Panc1 (cell line): ENCODE measurements at regions not wholly inside any gene's neighbourhood (a gene's known extent, or its start where the extent isn't known, plus 50 kb on each side); places are given as distances from the start of the nearest gene placed in this dataset.

Experiments used
- ATAC-seq: fragments of 200-7000 bp; cut with Tn5 transposase; 2 replicates; pipeline ENCODE4 v1.9.1; 2020; ENCODE audit warnings: mild to moderate bottlenecking, moderate library complexity
- BruUV-seq: library from RNA; stranded (reverse); fragments of 400-500 nt; replicated peaks from 2 replicates; lab custom pipeline; 2021; lab: Mats Ljungman, UMichigan
- CTCF ChIA-PET: fragments of 300-600 bp; sonication (Branson Sonifier 250); formaldehyde crosslinking; loops from one replicate; lab custom pipeline; 2022; ENCODE audit warnings: antibody characterized with exemption; lab: Charles Lee
- POLR2A ChIA-PET: fragments of 300-600 bp; sonication (Branson Sonifier 250); formaldehyde crosslinking; loops from one replicate; lab custom pipeline; 2022; ENCODE audit warnings: antibody characterized with exemption; lab: Charles Lee
- DNase-seq: peaks from one replicate; pipeline ENCODE4 v3.0.0-alpha.2; 2010; ENCODE audit warnings: low read depth, low spot score
- H3K27ac ChIP-seq: 2 replicates; pipeline ENCODE4 v1.5.1; 2011; ENCODE audit warnings: mild to moderate bottlenecking, low read length, inconsistent platforms
- H3K27me3 ChIP-seq: fragments of 200-500 bp; sonication (Bioruptor generic); 2 replicates; pipeline ENCODE4 v1.6.0; 2014; ENCODE audit warnings: low read length, inconsistent platforms; ENCODE audit not compliant: control insufficient read depth, insufficient read depth
- H3K36me3 ChIP-seq: fragments of 200-500 bp; sonication (Bioruptor generic); 2 replicates; pipeline ENCODE4 v1.5.1; 2014; ENCODE audit warnings: inconsistent platforms, mild to moderate bottlenecking, low read length, moderate library complexity; ENCODE audit not compliant: control insufficient read depth, insufficient read depth
- H3K4me1 ChIP-seq: 2 replicates; pipeline ENCODE4 v1.5.1; 2011; ENCODE audit warnings: inconsistent platforms, mild to moderate bottlenecking, low read length, moderate library complexity; ENCODE audit not compliant: control insufficient read depth, insufficient read depth
- H3K4me3 ChIP-seq, 2 experiments: 2 replicates each; pipeline ENCODE4 v1.5.1; 2011 to 2012; ENCODE audit warnings: low read depth in 2 of 2, low read length in 2 of 2, mild to moderate bottlenecking in 2 of 2, inconsistent platforms in 1 of 2, moderate library complexity in 1 of 2
- H3K9me3 ChIP-seq: fragments of 200-500 bp; sonication (Bioruptor generic); 2 replicates; pipeline ENCODE4 v1.5.1; 2014; ENCODE audit warnings: low read depth, mild to moderate bottlenecking, inconsistent platforms, low read length, moderate library complexity; ENCODE audit not compliant: control insufficient read depth, insufficient read depth
- POLR2AphosphoS5 ChIP-seq: IDR thresholded peaks from 2 replicates; pipeline ENCODE4 v1.6.1; 2012; ENCODE audit warnings: mild to moderate bottlenecking, low read depth, low read length, moderate library complexity
- SIN3A ChIP-seq: IDR thresholded peaks from 2 replicates; pipeline ENCODE4 v1.6.1; 2012; ENCODE audit warnings: low read depth, mild to moderate bottlenecking, low read length, moderate library complexity, borderline replicate concordance; ENCODE audit not compliant: insufficient read depth
- TCF7L2 ChIP-seq: IDR thresholded peaks from 2 replicates; pipeline ENCODE4 v1.6.1; 2011; ENCODE audit warnings: mild to moderate bottlenecking, low read depth, low read length, inconsistent platforms
- in situ Hi-C: cut with HindIII; loops from 2 replicates; pipeline ENCODE4 v1.10.0; 2016; ENCODE audit warnings: low sequenced_read_pairs, low pct_unique_long_range_greater_than_20kb
- intact Hi-C: fragments of 100-400 bp; cut with micrococcal nuclease; formaldehyde crosslinking; loops from one replicate; pipeline ENCODE4 v1.10.0; 2022; ENCODE audit not compliant: unreplicated experiment
- TF ChIP-seq, protein P1 (sequence below): fragments of 450-650 bp; IDR thresholded peaks from 2 replicates; pipeline ENCODE4 v1.5.1; 2017; ENCODE audit warnings: mild to moderate bottlenecking
- TF ChIP-seq, protein P2 (sequence below), 2 experiments: IDR thresholded peaks; 2 replicates each; pipeline ENCODE4 v1.6.1; 2011 to 2012; ENCODE audit warnings: low read depth in 2 of 2, control low read depth in 1 of 2, low read length in 1 of 2, mild to moderate bottlenecking in 1 of 2, moderate library complexity in 1 of 2; ENCODE audit not compliant: insufficient read depth in 1 of 2

DNA sequence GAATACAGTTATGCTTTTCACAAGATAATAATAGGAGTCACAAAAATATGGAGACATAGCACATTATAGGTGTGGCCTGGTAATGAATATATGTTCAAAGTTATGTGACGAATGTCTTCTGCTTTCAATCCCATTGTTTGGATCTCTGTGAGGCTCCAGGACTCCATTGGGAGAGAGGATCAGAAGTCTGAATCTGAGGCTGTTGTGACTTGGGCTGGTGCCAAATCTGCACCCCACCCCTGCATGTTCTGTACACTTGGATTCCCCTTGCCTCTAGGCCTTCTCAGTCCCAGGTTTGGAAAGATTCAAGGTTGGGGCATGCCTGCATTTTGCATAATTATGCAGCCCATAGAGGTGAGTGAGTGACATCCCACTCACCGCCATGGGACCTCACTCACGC lies 103.1 kb upstream of the MGAT5 start:
- ChIA-PET POLR2A (no interaction called here), CTCF (no interaction called here)
- Histone ChIP-seq H3K9me3 (no peaks in the 10 kb centered on the region), H3K4me1 (no peaks in the 10 kb centered on the region), H3K4me3 (no peak overlapping the region), H3K36me3 (no peaks in the 10 kb centered on the region), H3K27me3 (no peaks in the 10 kb centered on the region), H3K27ac (no peak overlapping the region)
- no TSS peak for BruUV-seq
- in situ Hi-C loops: no loop called here
- ATAC-seq (no peak), DNase-seq (no peak)
- TF ChIP-seq, protein P1, sequence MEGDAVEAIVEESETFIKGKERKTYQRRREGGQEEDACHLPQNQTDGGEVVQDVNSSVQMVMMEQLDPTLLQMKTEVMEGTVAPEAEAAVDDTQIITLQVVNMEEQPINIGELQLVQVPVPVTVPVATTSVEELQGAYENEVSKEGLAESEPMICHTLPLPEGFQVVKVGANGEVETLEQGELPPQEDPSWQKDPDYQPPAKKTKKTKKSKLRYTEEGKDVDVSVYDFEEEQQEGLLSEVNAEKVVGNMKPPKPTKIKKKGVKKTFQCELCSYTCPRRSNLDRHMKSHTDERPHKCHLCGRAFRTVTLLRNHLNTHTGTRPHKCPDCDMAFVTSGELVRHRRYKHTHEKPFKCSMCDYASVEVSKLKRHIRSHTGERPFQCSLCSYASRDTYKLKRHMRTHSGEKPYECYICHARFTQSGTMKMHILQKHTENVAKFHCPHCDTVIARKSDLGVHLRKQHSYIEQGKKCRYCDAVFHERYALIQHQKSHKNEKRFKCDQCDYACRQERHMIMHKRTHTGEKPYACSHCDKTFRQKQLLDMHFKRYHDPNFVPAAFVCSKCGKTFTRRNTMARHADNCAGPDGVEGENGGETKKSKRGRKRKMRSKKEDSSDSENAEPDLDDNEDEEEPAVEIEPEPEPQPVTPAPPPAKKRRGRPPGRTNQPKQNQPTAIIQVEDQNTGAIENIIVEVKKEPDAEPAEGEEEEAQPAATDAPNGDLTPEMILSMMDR: no peak
- no peak for TF ChIP-seq SIN3A
- TF ChIP-seq, protein P2, sequence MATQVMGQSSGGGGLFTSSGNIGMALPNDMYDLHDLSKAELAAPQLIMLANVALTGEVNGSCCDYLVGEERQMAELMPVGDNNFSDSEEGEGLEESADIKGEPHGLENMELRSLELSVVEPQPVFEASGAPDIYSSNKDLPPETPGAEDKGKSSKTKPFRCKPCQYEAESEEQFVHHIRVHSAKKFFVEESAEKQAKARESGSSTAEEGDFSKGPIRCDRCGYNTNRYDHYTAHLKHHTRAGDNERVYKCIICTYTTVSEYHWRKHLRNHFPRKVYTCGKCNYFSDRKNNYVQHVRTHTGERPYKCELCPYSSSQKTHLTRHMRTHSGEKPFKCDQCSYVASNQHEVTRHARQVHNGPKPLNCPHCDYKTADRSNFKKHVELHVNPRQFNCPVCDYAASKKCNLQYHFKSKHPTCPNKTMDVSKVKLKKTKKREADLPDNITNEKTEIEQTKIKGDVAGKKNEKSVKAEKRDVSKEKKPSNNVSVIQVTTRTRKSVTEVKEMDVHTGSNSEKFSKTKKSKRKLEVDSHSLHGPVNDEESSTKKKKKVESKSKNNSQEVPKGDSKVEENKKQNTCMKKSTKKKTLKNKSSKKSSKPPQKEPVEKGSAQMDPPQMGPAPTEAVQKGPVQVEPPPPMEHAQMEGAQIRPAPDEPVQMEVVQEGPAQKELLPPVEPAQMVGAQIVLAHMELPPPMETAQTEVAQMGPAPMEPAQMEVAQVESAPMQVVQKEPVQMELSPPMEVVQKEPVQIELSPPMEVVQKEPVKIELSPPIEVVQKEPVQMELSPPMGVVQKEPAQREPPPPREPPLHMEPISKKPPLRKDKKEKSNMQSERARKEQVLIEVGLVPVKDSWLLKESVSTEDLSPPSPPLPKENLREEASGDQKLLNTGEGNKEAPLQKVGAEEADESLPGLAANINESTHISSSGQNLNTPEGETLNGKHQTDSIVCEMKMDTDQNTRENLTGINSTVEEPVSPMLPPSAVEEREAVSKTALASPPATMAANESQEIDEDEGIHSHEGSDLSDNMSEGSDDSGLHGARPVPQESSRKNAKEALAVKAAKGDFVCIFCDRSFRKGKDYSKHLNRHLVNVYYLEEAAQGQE (IDR thresholded peaks at IDR 0.05; ENCODE audit: insufficient read depth in 1 of 2, low read depth in 2 of 2, low read length in 1 of 2): no peak
- no peak for TF ChIP-seq POLR2AphosphoS5
- TF ChIP-seq TCF7L2: no peak
- intact Hi-C loops: no loop called here

DNA sequence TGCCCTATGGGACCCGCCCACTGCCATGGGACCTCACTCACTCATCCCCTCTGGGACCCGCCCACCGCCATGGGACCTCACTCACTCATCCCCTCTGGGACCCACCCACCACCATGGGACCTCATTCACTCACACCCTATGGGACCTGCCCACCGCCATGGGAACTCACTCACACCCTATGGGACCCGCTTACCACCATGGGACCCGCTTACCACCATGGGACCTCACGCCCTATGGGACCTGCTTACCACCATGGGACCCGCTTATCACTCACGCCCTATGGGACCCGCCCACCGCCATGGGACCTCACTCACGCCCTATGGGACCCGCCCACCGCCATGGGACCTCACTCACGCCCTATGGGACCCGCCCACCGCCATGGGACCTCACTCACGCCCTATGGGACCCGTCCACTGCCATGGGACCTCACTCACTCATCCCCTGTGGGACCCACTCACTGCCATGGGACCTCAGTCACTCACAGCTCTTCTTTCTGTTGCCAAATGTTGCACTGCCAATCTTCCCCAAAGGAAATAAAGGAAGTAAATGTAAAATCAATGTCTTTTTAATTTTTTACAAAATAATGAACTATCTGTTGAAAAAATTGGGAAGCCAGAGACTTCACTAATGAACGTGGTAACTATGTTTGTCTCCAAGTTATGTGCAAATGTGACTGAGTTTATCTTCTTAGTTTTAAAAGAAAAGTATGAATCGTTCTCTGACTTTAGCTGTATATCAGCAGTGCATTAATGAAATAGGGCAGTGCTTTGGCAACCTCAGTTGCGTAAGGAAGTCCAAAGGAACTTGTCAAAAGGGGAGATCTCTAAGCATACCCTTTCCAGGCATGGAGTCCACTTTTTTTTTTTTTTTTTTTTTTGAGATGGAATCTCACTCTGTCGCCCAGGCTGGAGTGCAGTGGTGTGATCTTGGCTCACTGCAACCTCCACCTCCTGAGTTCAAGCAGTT lies 101.5 kb upstream of the MGAT5 start:
- H3K36me3 ChIP-seq: no peaks in the 10 kb centered on the region
- ATAC-seq (no peak), DNase-seq (no peak)
- intact Hi-C loops (no loop called here), in situ Hi-C loops (no loop called here)
- no peaks in the 10 kb centered on the region for H3K4me1 ChIP-seq
- CTCF ChIA-PET: no interaction called here
- no TSS peak for BruUV-seq
- H3K9me3 ChIP-seq: no peaks in the 10 kb centered on the region
- POLR2A ChIA-PET: no interaction called here
- TF ChIP-seq, protein P1: no peak
- TF ChIP-seq SIN3A (no peak), TCF7L2 (no peak)
- no peaks in the 10 kb centered on the region for H3K27me3 ChIP-seq
- H3K27ac ChIP-seq: no peak overlapping the region
- no peak overlapping the region for H3K4me3 ChIP-seq
